HG03097 (cell line): ENCODE measurements at regions not wholly inside any gene's neighbourhood (a gene's known extent, or its start where the extent isn't known, plus 50 kb on each side); places are given as distances from the start of the nearest gene placed in this dataset.
"Not testable (repeated sequence)": the region's sequence is repeated elsewhere in the genome, so short reads cannot be mapped to it uniquely, and the experiment has no call there.

Experiments
- ATAC-seq: cut with Tn5 transposase; IDR thresholded peaks from one replicate; pipeline ENCODE4 v1.9.1; 2021; ENCODE audit not compliant: unreplicated experiment, low FRiP score

GRCh38 chr18:10322435-10322834 lies 132.0 kb upstream of the APCDD1 start:
- ATAC-seq = no peak

- ATAC-seq = no peak
Measured at GRCh38 chr18:10329101-10329500, 125.3 kb upstream of the APCDD1 start.

DNA sequence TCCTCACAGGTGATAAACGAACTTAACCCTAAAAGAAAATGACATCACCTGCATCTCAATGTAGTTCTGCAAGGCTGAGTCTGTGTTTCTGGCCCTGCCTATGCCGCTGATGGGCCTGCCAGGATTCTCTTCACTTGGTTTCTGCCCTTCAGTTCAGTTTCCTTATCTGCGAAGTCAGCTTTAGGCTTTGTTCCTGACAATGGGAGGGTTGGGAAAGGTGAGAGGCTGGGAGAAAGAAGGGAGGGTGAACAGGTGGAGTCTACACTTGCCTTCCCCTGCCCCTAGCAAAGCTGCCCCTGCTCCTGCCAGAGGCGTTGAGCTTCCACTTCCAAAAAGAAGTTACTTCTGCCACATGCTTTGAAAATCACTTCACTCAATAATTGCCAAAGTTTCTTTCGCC lies 124.0 kb upstream of the APCDD1 start:
- no peak for ATAC-seq

DNA sequence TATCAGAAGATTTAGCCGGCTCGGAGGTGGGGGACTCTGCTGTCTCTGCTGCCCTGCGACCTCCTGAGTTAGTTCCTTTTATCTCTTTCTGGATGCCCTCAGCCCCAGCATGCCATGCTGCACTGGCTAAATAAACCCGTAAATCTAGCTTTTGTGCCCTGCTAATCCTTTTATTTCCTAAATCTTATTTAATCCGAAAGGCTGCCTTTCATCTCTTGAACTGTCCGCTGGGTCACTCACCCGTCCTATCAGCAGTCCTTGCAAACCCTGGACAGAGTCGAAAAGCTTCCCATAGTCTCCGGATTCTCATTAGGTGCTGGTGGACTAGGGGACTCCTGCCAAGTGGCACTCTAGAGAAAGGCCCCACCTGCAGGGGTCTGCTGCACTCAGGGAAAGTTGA lies 122.0 kb upstream of the APCDD1 start:
- no peak for ATAC-seq

- ATAC-seq = no peak
Measured at GRCh38 chr18:10336749-10337350, 117.6 kb upstream of the APCDD1 start.

GRCh38 chr18:10340821-10341220 lies 113.6 kb upstream of the APCDD1 start:
- no peak for ATAC-seq

GRCh38 chr18:10343778-10344177 lies 110.7 kb upstream of the APCDD1 start:
- ATAC-seq = no peak

GRCh38 chr18:10346749-10347415 lies 107.6 kb upstream of the APCDD1 start:
- no peak for ATAC-seq

DNA sequence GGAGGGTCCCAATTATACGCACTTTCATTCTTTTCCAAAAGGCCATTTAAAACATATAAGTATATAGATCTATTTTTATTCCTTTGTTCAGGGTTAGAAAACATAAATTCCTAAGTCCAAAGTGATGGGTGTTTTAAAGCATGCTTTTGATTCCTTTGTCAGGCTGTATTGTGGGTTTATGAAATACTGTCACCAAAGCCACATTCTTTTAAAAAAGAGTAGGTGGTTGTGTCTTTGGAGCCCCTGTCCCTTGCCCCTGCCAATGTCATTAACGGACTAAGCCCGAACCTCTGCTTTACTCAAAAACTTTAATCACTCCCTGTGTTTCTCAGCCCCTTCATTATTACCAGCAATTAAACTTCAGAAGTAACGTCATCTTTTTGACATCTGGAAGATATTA lies 104.9 kb upstream of the APCDD1 start:
- no peak for ATAC-seq

- ATAC-seq = no peak
Measured at GRCh38 chr18:10350661-10351060, 103.8 kb upstream of the APCDD1 start.

DNA sequence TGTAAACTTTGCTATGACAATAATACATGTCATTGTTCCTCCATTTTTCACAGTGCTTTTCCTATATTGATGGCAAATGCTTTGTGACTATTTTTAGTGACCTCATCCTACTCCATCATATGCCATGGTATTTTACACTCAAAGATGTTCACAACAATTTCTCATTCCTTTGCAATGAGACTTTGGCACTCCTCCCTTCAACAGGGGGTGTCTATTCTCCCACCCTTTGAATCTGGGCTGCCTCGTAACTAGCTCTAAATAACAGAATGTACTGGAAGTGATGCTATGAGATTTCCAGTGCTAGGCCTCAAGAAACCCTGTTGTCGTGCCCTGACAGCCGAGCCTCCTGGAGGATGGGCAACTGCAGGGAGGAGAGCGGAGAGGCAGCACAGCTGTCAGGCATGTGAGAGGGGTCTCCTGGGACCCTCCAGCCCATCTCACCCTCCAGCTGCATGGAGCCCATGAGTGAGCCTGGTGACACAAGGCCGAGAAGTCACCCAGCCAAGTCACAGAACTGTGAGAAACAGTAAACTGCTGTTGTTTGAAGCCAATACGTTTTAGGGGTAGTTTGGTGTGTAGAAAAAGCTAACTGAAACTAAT lies 103.1 kb upstream of the APCDD1 start:
- ATAC-seq = no peak

GRCh38 chr18:10351858-10352257 lies 102.6 kb upstream of the APCDD1 start:
- ATAC-seq = no peak

- no peak for ATAC-seq
Measured at GRCh38 chr18:10352671-10353070, 101.8 kb upstream of the APCDD1 start.

DNA sequence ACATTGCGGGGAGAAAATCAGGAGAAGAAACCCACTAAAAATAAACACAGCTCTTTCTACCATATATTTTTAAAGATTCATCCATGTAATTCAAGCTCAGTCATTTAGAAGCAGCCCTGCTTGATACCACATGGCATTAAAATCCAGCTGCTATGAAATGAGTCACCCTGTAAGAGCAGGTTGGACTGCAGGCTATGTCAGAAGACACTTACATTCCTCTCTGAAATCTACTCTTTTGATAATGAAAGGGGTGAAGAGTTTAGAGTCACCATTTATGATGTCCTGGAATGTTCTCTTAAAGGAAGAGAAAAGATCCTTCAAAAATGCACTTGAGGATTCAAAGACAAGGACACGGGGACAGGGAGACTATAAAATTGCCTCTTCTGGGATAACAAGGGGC lies 100.6 kb upstream of the APCDD1 start:
- ATAC-seq = no peak

DNA sequence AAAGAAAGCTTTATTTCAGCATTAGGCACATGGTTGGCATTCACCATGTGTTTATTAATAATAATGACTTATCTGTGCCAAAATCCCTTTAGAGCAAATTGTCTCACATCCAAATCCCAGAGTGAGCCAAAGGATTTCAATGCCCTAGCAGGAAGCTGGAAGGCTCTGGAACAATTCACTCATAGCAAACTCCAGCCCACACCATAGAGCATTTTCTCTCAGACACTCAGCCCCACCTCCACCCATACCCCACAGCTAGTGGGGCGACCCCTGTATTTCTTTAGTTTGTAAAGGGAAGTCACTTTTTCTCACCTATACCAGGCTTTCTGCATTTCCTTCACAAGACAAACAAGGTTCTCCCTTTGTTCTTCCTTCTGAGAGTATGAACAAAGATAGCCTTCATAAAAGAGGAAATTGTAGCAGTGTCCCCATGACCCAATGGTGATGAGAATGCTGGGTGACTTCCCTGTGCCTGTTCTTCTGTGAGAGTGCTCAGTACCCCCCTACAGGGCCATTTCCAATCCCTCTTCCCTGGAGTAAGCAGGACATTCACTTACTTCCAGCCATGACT lies 100.1 kb upstream of the APCDD1 start:
- ATAC-seq = no peak

DNA sequence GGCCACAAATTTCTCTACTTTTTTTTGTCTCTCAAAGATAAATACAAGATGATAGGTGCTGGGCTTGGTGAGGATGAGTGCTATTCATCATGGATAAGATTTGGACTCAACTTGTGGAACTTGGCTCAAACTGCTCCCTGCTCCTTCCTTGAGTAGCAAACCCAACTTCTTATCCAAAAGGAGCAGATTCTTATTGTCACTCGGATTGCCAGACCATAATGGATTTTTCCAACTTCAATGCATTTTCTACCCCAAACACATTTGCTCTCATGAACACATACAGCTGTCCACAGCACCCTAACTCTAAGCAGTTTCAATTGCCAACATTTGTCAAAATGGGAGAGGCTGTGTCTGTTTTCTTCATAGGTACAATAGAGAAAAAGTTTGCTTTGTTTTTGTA lies 99.5 kb upstream of the APCDD1 start:
- ATAC-seq = no peak

GRCh38 chr18:10356999-10357398 lies 97.4 kb upstream of the APCDD1 start:
- ATAC-seq = not testable (repeated sequence)

GRCh38 chr18:10361660-10362059 lies 92.8 kb upstream of the APCDD1 start:
- no peak for ATAC-seq

DNA sequence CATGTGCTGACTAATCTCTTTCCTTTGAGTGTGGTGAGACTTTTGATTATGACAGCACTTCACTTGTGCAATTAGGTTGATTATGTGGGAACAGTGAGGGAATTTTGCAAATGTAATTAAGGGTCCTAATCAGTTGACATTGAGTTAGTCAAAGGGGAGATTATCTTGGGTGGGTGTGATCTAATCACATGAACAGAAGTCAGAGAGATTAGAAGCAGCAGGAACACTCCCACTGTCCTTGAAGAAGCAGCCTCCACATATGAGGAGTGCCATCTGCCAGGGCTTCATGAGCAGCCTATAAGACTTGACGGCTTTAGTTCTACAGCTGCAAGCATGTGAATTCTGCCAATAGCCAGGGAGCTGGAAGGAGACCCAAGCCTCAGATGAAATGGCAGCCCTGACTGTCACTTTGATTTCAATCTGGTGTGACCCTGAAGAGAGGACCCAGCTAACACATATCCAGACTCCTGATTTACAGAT lies 89.4 kb upstream of the APCDD1 start:
- ATAC-seq = no peak

GRCh38 chr18:10365901-10366300 lies 88.5 kb upstream of the APCDD1 start:
- ATAC-seq = no peak

DNA sequence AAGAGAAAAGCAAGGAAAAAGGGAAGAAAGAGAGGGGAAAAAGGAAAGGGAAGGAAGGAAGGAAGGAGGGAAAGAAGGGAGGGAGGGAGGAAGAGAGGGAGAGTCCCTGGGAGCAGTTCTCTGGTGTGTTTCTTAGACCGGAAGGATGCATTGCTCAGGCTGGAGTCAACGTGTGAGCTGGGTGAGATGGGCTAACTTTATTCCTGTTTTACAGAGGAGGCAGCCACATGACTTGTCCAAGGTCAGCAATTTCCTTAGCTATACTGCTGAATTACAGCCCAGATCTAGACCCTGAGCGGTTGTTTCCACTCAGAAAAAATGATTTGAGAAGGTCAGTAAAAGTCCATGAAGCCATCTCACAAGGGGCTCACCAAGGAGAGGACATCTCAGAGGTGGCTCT lies 86.6 kb upstream of the APCDD1 start:
- ATAC-seq = no peak
